ENCODE measurements at regions not wholly inside any gene's neighbourhood (a gene's known extent, or its start where the extent isn't known, plus 50 kb on each side); places are given as distances from the start of the nearest gene placed in this dataset.

GRCh38 chr5:42300496-42300895 is 122.7 kb upstream of the GHR start:
- Mint-ChIP-seq H3K36me3 (ENCODE audit: low read depth) (no peaks in the 10 kb centered on the region), H3K9me3 (peaks cover 10% of the 10 kb centered on the region), H3K27ac (ENCODE audit: unreplicated experiment) (no peak overlapping the region), H3K4me3 (no peak overlapping the region), H3K27me3 (ENCODE audit: low read depth) (no peaks in the 10 kb centered on the region), H3K4me1 (no peaks in the 10 kb centered on the region)
- DNase-seq (ENCODE audit: low read depth, low spot score) = no peak
- TF ChIP-seq, protein P1, sequence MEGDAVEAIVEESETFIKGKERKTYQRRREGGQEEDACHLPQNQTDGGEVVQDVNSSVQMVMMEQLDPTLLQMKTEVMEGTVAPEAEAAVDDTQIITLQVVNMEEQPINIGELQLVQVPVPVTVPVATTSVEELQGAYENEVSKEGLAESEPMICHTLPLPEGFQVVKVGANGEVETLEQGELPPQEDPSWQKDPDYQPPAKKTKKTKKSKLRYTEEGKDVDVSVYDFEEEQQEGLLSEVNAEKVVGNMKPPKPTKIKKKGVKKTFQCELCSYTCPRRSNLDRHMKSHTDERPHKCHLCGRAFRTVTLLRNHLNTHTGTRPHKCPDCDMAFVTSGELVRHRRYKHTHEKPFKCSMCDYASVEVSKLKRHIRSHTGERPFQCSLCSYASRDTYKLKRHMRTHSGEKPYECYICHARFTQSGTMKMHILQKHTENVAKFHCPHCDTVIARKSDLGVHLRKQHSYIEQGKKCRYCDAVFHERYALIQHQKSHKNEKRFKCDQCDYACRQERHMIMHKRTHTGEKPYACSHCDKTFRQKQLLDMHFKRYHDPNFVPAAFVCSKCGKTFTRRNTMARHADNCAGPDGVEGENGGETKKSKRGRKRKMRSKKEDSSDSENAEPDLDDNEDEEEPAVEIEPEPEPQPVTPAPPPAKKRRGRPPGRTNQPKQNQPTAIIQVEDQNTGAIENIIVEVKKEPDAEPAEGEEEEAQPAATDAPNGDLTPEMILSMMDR (conservative IDR thresholded peaks at IDR 0.05) = no peak

- Mint-ChIP-seq H3K36me3 (ENCODE audit: low read depth) (no peaks in the 10 kb centered on the region), H3K27ac (ENCODE audit: unreplicated experiment) (no peak overlapping the region), H3K4me3 (no peak overlapping the region), H3K27me3 (ENCODE audit: low read depth) (peaks cover 4% of the 10 kb centered on the region), H3K4me1 (no peaks in the 10 kb centered on the region), H3K9me3 (peaks cover 10% of the 10 kb centered on the region)
- no peak for DNase-seq (ENCODE audit: low read depth, low spot score)
- TF ChIP-seq, protein P1 (conservative IDR thresholded peaks at IDR 0.05) = no peak
Observed at GRCh38 chr5:42301349-42301748, 121.9 kb upstream of the GHR start.

DNA sequence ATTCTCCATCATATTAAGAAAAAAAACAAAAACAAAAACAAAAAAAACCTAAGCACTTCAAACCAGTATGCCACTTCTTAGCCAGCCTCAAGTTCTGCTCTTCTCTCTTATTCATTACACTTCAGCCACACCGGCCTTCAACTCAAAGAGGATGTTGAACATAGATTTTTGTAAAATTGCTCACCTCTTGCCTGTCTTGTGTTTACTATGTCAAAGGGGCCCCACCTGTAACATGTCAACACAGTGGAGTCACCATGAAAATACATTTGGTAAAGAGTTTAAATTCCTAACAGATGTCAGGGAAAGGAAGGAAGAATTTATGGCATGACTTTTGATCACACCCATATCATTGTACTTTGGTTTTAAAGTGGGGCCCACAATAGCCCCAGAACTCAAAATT is 121.1 kb upstream of the GHR start:
- TF ChIP-seq, protein P1 (conservative IDR thresholded peaks at IDR 0.05) = no peak
- Mint-ChIP-seq H3K4me3 (no peak overlapping the region), H3K4me1 (no peaks in the 10 kb centered on the region), H3K36me3 (ENCODE audit: low read depth) (no peaks in the 10 kb centered on the region), H3K27me3 (ENCODE audit: low read depth) (peaks cover 4% of the 10 kb centered on the region), H3K9me3 (peaks cover 3% of the 10 kb centered on the region), H3K27ac (ENCODE audit: unreplicated experiment) (no peak overlapping the region)
- no peak for DNase-seq (ENCODE audit: low read depth, low spot score)

DNA sequence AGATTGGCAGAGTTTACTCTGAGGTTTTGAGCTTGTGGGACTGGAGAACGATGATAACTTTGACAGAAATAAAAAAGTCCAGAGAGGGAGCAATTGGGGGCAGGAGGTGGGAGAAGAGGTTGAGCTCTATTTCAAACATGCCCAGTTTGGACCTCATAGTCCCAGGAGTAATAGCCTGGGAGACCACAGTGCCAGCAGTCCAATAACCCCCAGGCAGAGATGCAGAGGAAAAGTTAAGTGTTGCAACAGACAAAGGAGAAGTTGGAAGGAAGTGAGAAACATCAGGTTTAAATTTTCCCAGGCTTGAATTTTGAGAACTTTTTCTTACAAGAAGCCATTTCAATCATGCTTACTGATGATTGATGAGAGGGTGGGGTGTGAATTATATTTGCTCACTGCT is 117.0 kb upstream of the GHR start:
- H3K36me3 Mint-ChIP-seq (ENCODE audit: low read depth) = no peaks in the 10 kb centered on the region
- DNase-seq (ENCODE audit: low read depth, low spot score) = no peak
- peaks cover 4% of the 10 kb centered on the region for H3K27me3 Mint-ChIP-seq (ENCODE audit: low read depth)
- TF ChIP-seq, protein P1 (conservative IDR thresholded peaks at IDR 0.05) = no peak
- no peak overlapping the region for H3K4me3 Mint-ChIP-seq
- no peaks in the 10 kb centered on the region for H3K9me3 Mint-ChIP-seq
- no peak overlapping the region for H3K27ac Mint-ChIP-seq (ENCODE audit: unreplicated experiment)
- no peaks in the 10 kb centered on the region for H3K4me1 Mint-ChIP-seq

- H3K27me3 Mint-ChIP-seq (ENCODE audit: low read depth) = peaks cover 4% of the 10 kb centered on the region
- TF ChIP-seq, protein P1 (conservative IDR thresholded peaks at IDR 0.05) = no peak
- no peaks in the 10 kb centered on the region for H3K36me3 Mint-ChIP-seq (ENCODE audit: low read depth)
- no peak overlapping the region for H3K27ac Mint-ChIP-seq (ENCODE audit: unreplicated experiment)
- H3K4me1 Mint-ChIP-seq = no peaks in the 10 kb centered on the region
- no peak overlapping the region for H3K4me3 Mint-ChIP-seq
- no peak for DNase-seq (ENCODE audit: low read depth, low spot score)
- no peaks in the 10 kb centered on the region for H3K9me3 Mint-ChIP-seq
Observed at GRCh38 chr5:42309865-42310264, 113.4 kb upstream of the GHR start.

DNA sequence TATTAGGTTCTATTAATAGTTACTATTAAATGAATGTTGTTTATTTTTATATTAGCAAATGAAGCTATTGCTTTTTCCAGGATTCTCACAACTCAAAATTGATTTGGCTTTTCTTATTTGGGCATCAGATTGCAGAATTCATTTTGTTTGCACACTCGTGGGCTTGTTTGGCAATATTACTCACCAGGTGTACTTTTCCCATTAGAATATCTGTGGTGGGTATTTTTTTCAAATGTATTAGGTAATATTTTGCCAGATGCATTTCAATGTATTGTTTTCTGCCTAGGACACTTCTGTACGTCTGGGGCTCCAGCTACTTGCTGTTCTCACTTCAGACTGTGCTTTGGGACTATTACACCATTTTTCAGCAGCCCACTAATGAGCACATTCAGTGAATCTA is 108.0 kb upstream of the GHR start:
- Mint-ChIP-seq H3K36me3 (ENCODE audit: low read depth) (no peaks in the 10 kb centered on the region), H3K27me3 (ENCODE audit: low read depth) (no peaks in the 10 kb centered on the region), H3K4me3 (no peak overlapping the region), H3K27ac (ENCODE audit: unreplicated experiment) (no peak overlapping the region), H3K4me1 (no peaks in the 10 kb centered on the region), H3K9me3 (peaks cover 8% of the 10 kb centered on the region)
- no peak for DNase-seq (ENCODE audit: low read depth, low spot score)
- TF ChIP-seq, protein P1 (conservative IDR thresholded peaks at IDR 0.05) = no peak

All from neural crest cell (in vitro differentiated cells).